K562 (cell line): ENCODE measurements at regions not wholly inside any gene's neighbourhood (a gene's known extent, or its start where the extent isn't known, plus 50 kb on each side); places are given as distances from the start of the nearest gene placed in this dataset.

Source experiments
- ATAC-seq: fragments of 200-7000 bp; cut with Tn5 transposase; 3 replicates; pipeline ENCODE4 v1.9.1; 2020; ENCODE audit warnings: moderate library complexity
- BruUV-seq: library from RNA; stranded (reverse); fragments of 400-500 nt; replicated peaks from 2 replicates; lab custom pipeline; 2021; lab: Mats Ljungman, UMichigan
- CTCF ChIA-PET: fragments of 300-600 bp; formaldehyde crosslinking; extraction: SDS; loops from one replicate; lab custom pipeline; 2021; ENCODE audit warnings: low intra/inter-chr PET ratio; lab: Yijun Ruan, JAX
- POLR2A ChIA-PET: fragments of 300-600, 350-650 bp; sonication (Branson Sonifier 250); formaldehyde crosslinking; extraction: SDS; loops from one replicate; lab custom pipeline; 2021; ENCODE audit warnings: antibody characterized with exemption, inconsistent platforms; lab: Yijun Ruan, JAX
- DNase-seq, 4 experiments: peaks; one replicate each; pipeline versions ENCODE4 v3.0.0 to v3.0.0-alpha.2; 2011 to 2018; ENCODE audit warnings: low spot score in 3 of 4, mixed read lengths in 3 of 4; ENCODE audit errors: extremely low read depth in 1 of 4
- FAIRE-seq: peaks from 2 replicates; lab custom pipeline; 2011; peaks lifted over from hg19 to GRCh38; lab: Jason Lieb, UNC
- H2AFZ ChIP-seq: 2 replicates; pipeline ENCODE4 v1.6.0; 2011; ENCODE audit warnings: low read depth, low read length, control low read depth, inconsistent platforms
- H3K27ac ChIP-seq: fragments of 200-600 bp; 3 replicates; pipeline ENCODE4 v1.8.0; 2011; ENCODE audit warnings: low read depth, mild to moderate bottlenecking, control low read depth, inconsistent platforms, low read length, moderate library complexity, mixed read lengths; ENCODE audit errors: extremely low read depth
- H3K27me3 ChIP-seq, 2 experiments: fragments of 300-600 bp in 1 of 2; 2 replicates in 1 of 2; 3 replicates in 1 of 2; pipeline versions ENCODE4 v1.6.0 to v1.8.0; 2011; ENCODE audit warnings: inconsistent platforms in 2 of 2, low read length in 2 of 2, mild to moderate bottlenecking in 1 of 2, mixed read lengths in 1 of 2, moderate library complexity in 1 of 2; ENCODE audit not compliant: control insufficient read depth in 2 of 2, insufficient read depth in 2 of 2
- H3K36me3 ChIP-seq: fragments of 300-600 bp; 3 replicates; pipeline ENCODE4 v1.8.0; 2011; ENCODE audit warnings: mild to moderate bottlenecking, low read length, inconsistent platforms; ENCODE audit not compliant: control insufficient read depth, insufficient read depth
- H3K4me1 ChIP-seq, 2 experiments: fragments of 200-600 bp in 1 of 2; replicated peaks in 1 of 2; 2 replicates in 1 of 2; 3 replicates in 1 of 2; pipeline versions ENCODE4 v1.5.1 to v1.8.0; 2011; ENCODE audit warnings: inconsistent platforms in 2 of 2, low read length in 2 of 2, mild to moderate bottlenecking in 1 of 2, mixed read lengths in 1 of 2, moderate library complexity in 1 of 2; ENCODE audit not compliant: control insufficient read depth in 2 of 2, insufficient read depth in 2 of 2
- H3K4me2 ChIP-seq: 2 replicates; pipeline ENCODE4 v1.6.1; 2011; ENCODE audit warnings: low read length, control low read depth, inconsistent platforms, mixed read lengths; ENCODE audit not compliant: insufficient read depth
- H3K4me3 ChIP-seq: fragments of 200-600 bp; sonication (generic), shearing (Covaris generic); 2 replicates; pipeline ENCODE4 v1.5.1; 2016; ENCODE audit warnings: control low read depth, inconsistent platforms
- H3K79me2 ChIP-seq: fragments of 200-600 bp; 3 replicates; pipeline ENCODE4 v1.8.0; 2011; ENCODE audit warnings: low read length, inconsistent platforms; ENCODE audit not compliant: control insufficient read depth, insufficient read depth
- H3K9ac ChIP-seq, 2 experiments: 2 replicates each; pipeline versions ENCODE4 v1.6.0 to v1.6.1; 2011; ENCODE audit warnings: low read depth in 2 of 2, low read length in 2 of 2, control low read depth in 1 of 2, inconsistent platforms in 1 of 2, mild to moderate bottlenecking in 1 of 2, mixed read lengths in 1 of 2; ENCODE audit not compliant: insufficient read depth in 1 of 2
- H3K9me1 ChIP-seq: one replicate; pipeline ENCODE4 v1.6.0; 2011; ENCODE audit warnings: inconsistent platforms, mild to moderate bottlenecking, low read length, moderate library complexity; ENCODE audit not compliant: control insufficient read depth, insufficient read depth
- H3K9me3 ChIP-seq: replicated peaks from 2 replicates; pipeline ENCODE4 v1.5.1; 2011; ENCODE audit warnings: low read depth, low read length, inconsistent platforms; ENCODE audit not compliant: control insufficient read depth, insufficient read depth
- H4K20me1 ChIP-seq: replicated peaks from 2 replicates; pipeline ENCODE4 v1.6.1; 2011; ENCODE audit warnings: low read length, inconsistent platforms, mixed read lengths; ENCODE audit not compliant: control insufficient read depth, insufficient read depth
- CBX3 ChIP-seq, 2 experiments: IDR thresholded peaks; 1 replicate in 1 of 2; 2 replicates in 1 of 2; pipeline ENCODE4 v1.6.1; 2012; ENCODE audit warnings: inconsistent platforms in 2 of 2, low read length in 2 of 2, borderline replicate concordance in 1 of 2, control low read depth in 1 of 2
- CTCF ChIP-seq, 3 experiments: IDR thresholded peaks in 2 of 3; conservative IDR thresholded peaks in 1 of 3; 2 replicates each; pipeline ENCODE4 v1.5.1; 2011 to 2012; ENCODE audit warnings: low read length in 3 of 3, mild to moderate bottlenecking in 3 of 3, control low read depth in 2 of 3, improper control_type of control experiment in 1 of 3, inconsistent platforms in 1 of 3, low read depth in 1 of 3, mixed read lengths in 1 of 3, moderate library complexity in 1 of 3; ENCODE audit not compliant: insufficient read depth in 2 of 3
- GABPB1 ChIP-seq: sonication (generic); formaldehyde crosslinking; IDR thresholded peaks from 2 replicates; pipeline ENCODE4 v1.8.0; 2022; ENCODE audit warnings: mild to moderate bottlenecking, missing genetic modification reagents
- KHSRP ChIP-seq: fragments of 450-650 bp; IDR thresholded peaks from 2 replicates; pipeline ENCODE4 v1.6.1; 2017
- NCOR1 ChIP-seq: fragments of 450-650 bp; IDR thresholded peaks from 2 replicates; pipeline ENCODE4 v1.6.1; 2016; ENCODE audit warnings: mild to moderate bottlenecking, moderate library complexity
- RAD21 ChIP-seq, 2 experiments: fragments of 250-450 bp in 1 of 2; fragments of 450-650 bp in 1 of 2; sonication (Bioruptor Pico) in 1 of 2; formaldehyde crosslinking in 1 of 2; IDR thresholded peaks in 1 of 2; conservative IDR thresholded peaks in 1 of 2; 2 replicates each; pipeline versions ENCODE4 v1.4.0 to v1.8.0; 2020 to 2022; ENCODE audit warnings: mild to moderate bottlenecking in 2 of 2, moderate library complexity in 1 of 2
- SMC3 ChIP-seq: conservative IDR thresholded peaks from 2 replicates; pipeline ENCODE4 v1.6.1; 2011; ENCODE audit warnings: low read depth, low read length, improper control_type of control experiment; ENCODE audit not compliant: insufficient read depth
- WGBS: fragments of 100-300 bp; shearing (Covaris generic); methylation state at CpG from one replicate; pipeline ENCODE4 v1.1.6; 2016; ENCODE audit warnings: low coverage, mixed read lengths; ENCODE audit not compliant: insufficient coverage; ENCODE audit errors: missing lambda C conversion rate; 5-methylcytosine and 5-hydroxymethylcytosine counted together
- in situ Hi-C: fragments of 300-500 bp; cut with MboI; formaldehyde crosslinking; loops from 4 replicates; pipeline ENCODE4 v1.15.0; 2018; ENCODE audit warnings: inconsistent platforms, mixed read lengths
- intact Hi-C: fragments of 100-400 bp; cut with micrococcal nuclease; formaldehyde crosslinking; loops from 2 replicates; pipeline ENCODE4 v1.14.2; 2022

DNA sequence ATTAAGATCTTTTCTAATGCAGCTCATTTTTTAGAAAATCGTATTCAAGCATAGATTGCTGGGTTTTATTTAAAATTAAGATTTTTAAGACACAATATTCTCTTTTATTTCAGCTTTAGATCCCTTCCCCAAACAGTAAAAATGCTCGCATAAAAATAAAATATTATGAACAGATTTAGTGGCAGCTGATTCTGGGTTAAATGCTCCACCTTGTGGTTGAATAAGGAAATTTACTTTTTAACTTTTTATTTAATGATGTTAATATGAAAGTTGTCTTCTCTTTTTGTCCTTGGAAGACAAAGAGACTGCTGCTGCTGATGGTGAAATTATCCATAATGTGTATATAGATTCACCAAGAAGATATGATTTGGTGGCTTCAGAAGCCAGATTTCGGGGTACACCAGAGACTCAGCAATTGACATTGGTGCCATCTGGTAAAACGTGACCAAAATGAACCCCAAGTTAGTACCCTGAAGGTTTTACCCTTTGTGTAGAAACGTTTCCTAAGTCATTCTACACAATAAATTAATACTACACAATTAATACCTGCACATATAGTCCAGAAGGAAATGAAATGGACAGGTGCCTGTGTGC is 128.0 kb downstream of the ADAMTS1 start (continued):
- TF ChIP-seq RAD21 (CRISPR knock-in tag; conservative IDR thresholded peaks at IDR 0.05 in 1 of 2, IDR thresholded peaks at IDR 0.05 in 1 of 2) (peak; percentile 63 to 67), NCOR1 (no peak), SMC3 (0 out of 2 replicates have a peak, but pooled peaks have one; percentile 26), CTCF (IDR thresholded peaks at IDR 0.05 in 2 of 3, conservative IDR thresholded peaks at IDR 0.05 in 1 of 3; ENCODE audit: insufficient read depth in 2 of 3, low read depth in 1 of 3, low read length in 3 of 3) (peak in 2 of 3 experiments; percentile 26 to 60; a peak in 2 of 6 replicates), GABPB1 (no peak), CBX3 (IDR thresholded peaks at IDR 0.05; ENCODE audit: borderline replicate concordance in 1 of 2, low read length in 2 of 2) (no peak)

DNA sequence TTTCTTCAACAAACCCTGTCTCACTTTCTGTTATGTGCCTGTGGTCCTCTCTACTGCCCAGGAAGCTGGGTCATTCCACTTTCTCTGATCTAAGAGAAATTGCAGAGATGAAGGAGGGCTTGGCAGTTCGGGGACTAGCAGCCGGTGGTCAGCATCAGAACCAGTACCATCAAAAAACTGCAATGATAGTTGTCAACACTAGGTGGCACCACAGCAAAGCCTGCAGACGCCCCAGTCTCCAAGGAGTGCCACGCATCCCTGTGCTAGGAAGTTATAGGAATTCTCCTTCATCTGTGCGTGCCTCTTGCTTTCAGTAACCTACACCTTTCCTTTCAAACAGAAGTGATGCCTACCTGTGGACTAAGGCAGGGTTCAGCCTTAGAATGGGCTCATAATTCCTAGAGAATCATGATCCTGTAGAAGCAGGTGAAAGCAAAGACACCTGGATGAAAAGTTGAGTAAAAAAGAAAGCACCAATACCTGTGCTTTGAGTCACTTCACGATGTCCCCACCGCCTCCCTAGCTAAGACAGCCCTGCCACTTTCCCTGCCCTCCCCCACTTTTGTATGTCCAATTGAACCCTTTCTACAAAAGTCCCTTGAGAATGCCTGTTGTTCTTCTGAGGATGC is 129.2 kb downstream of the ADAMTS1 start:
- 4% methylated on average over 7 of the region's 7 CpGs for WGBS

More for the DNA sequence above, 129.2 kb downstream of the ADAMTS1 start:
- Histone ChIP-seq H3K4me1 (no peaks in the 10 kb centered on the region), H3K9me1 (no peaks in the 10 kb centered on the region), H3K4me2 (no peak overlapping the region), H4K20me1 (no peaks in the 10 kb centered on the region), H2AFZ (no peak overlapping the region), H3K4me3 (no peak overlapping the region), H3K36me3 (no peaks in the 10 kb centered on the region), H3K9ac (no peak overlapping the region), H3K9me3 (no peaks in the 10 kb centered on the region), H3K27me3 (no peaks in the 10 kb centered on the region), H3K79me2 (no peaks in the 10 kb centered on the region), H3K27ac (no peak overlapping the region)
- ATAC-seq (peak; percentile 64; the same call in 1 of the 3 replicates), DNase-seq (peak; percentile 19 to 45 (median 33)), FAIRE-seq (no peak)
- intact Hi-C loops (loop anchor here (5.0 kb wide), 3 partner anchors 819 to 1109 kb away; partner anchors contain the start of gene MRPL39), in situ Hi-C loops (loop anchor here (10.0 to 25.0 kb wide), 2 partner anchors 829 to 1111 kb away; partner anchors contain the start of gene MRPL39)
- ChIA-PET CTCF (interaction anchor here (1.6 kb wide), 1 partner anchor 834 kb away, joined by 5 read pairs; no protein-coding TSS in a partner anchor), POLR2A (no interaction called here)
- TF ChIP-seq RAD21 (CRISPR knock-in tag; conservative IDR thresholded peaks at IDR 0.05 in 1 of 2, IDR thresholded peaks at IDR 0.05 in 1 of 2) (0 out of 4 replicates have a peak, but pooled peaks of 1 of the 2 experiments have one; percentile 25), KHSRP (no peak), CTCF (IDR thresholded peaks at IDR 0.05 in 2 of 3, conservative IDR thresholded peaks at IDR 0.05 in 1 of 3; ENCODE audit: insufficient read depth in 2 of 3, low read depth in 1 of 3, low read length in 3 of 3) (peak; percentile 39 to 51 (median 50); a peak in 5 of 6 replicates)
- BruUV-seq: no TSS peak
